ENCODE measurements at regions not wholly inside any gene's neighbourhood (a gene's known extent, or its start where the extent isn't known, plus 50 kb on each side); places are given as distances from the start of the nearest gene placed in this dataset.
"Not testable (repeated sequence)": the region's sequence is repeated elsewhere in the genome, so short reads cannot be mapped to it uniquely, and the experiment has no call there.

DNA sequence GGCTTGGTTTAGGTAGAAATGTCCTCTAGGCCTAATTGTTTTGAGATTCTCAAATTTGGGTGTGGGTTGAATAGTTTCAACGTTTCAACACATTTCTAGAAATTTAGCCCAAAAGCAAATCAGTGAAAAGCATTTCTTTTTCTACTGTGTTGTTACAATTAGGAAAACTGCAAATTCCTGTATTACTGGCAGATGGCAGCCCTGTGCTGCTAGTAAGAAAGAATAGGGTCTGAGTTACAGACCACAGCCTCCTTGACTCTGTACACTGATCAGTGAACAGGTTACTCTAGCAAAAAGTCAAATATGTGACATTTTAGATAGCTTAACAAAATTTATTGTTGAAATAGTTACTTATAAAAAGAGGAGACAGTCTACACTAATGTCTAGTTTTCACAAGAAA is 703.0 kb downstream of the JRKL start:
- ATAC-seq (replicated peaks), result no peak
- no peaks in the 10 kb centered on the region for H3K36me3 Mint-ChIP-seq (ENCODE audit: low read depth)
- no peak overlapping the region for H3K4me3 Mint-ChIP-seq
- H3K4me1 Mint-ChIP-seq, result no peaks in the 10 kb centered on the region
- no peaks in the 10 kb centered on the region for H3K27me3 Mint-ChIP-seq
- peaks cover 6% of the 10 kb centered on the region for H3K9me3 Mint-ChIP-seq
- H3K27ac Mint-ChIP-seq, result no peak overlapping the region

- not testable (repeated sequence) for H3K27ac Mint-ChIP-seq; H3K4me1 Mint-ChIP-seq; H3K4me3 Mint-ChIP-seq; H3K36me3 Mint-ChIP-seq (ENCODE audit: low read depth); ATAC-seq (replicated peaks); H3K27me3 Mint-ChIP-seq
- H3K9me3 Mint-ChIP-seq, result peaks cover 16% of the 10 kb centered on the region
Measured at GRCh38 chr11:97102180-97102579, 712.4 kb downstream of the JRKL start.

GRCh38 chr11:97107604-97108003 is 717.8 kb downstream of the JRKL start:
- Mint-ChIP-seq H3K4me1 (no peaks in the 10 kb centered on the region), H3K4me3 (no peak overlapping the region), H3K27me3 (no peaks in the 10 kb centered on the region), H3K27ac (no peak overlapping the region), H3K9me3 (peaks cover 12% of the 10 kb centered on the region), H3K36me3 (ENCODE audit: low read depth) (no peaks in the 10 kb centered on the region)
- ATAC-seq (replicated peaks), result no peak

GRCh38 chr11:97109078-97109477 is 719.3 kb downstream of the JRKL start:
- no peak for ATAC-seq (replicated peaks)
- Mint-ChIP-seq H3K4me1 (no peaks in the 10 kb centered on the region), H3K4me3 (no peak overlapping the region), H3K9me3 (peaks cover 4% of the 10 kb centered on the region), H3K27ac (no peak overlapping the region), H3K36me3 (ENCODE audit: low read depth) (no peaks in the 10 kb centered on the region), H3K27me3 (no peaks in the 10 kb centered on the region)

DNA sequence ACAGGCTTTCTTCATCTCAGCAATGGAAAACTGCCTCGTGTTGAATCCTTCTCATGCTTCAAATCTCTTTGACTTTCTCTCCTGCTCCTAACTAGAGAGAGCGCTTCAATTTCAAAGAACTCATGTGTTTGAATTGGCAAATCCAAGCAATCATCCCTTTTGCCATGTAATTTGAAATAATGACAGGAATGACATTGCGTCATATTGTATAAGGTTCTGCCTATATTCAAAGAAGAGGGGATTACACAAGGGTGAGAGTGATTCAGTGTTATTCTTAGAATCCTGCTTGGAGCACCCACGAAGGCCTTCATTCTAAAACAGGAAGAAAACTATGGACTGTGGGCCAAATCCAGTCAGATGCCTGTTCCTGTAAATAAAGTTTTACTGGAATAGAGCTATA is 720.6 kb downstream of the JRKL start:
- H3K27ac Mint-ChIP-seq, result no peak overlapping the region
- ATAC-seq (replicated peaks), result no peak
- no peaks in the 10 kb centered on the region for H3K27me3 Mint-ChIP-seq
- no peaks in the 10 kb centered on the region for H3K36me3 Mint-ChIP-seq (ENCODE audit: low read depth)
- H3K9me3 Mint-ChIP-seq, result peaks cover 4% of the 10 kb centered on the region
- H3K4me1 Mint-ChIP-seq, result no peaks in the 10 kb centered on the region
- no peak overlapping the region for H3K4me3 Mint-ChIP-seq

DNA sequence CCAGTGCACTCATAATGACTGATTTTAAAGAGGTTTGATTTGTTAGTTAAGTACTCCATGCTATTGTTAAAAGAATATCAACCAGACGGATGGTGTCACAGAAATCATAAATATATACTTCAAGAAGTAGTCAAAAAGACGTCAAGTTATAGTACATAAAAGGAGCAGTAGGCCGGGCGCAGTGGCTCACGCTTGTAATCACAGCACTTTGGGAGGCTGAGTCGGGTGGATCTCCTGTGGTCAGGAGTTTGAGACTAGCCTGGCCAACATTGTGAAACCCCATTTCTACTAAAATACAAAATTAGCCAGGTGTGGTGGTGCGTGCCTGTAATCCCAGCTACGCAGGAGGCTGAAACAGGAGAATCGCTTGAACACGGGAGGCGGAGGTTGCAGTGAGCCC is 721.7 kb downstream of the JRKL start:
- H3K27me3 Mint-ChIP-seq, result no peaks in the 10 kb centered on the region
- no peak for ATAC-seq (replicated peaks)
- H3K4me3 Mint-ChIP-seq, result no peak overlapping the region
- H3K9me3 Mint-ChIP-seq, result peaks cover 4% of the 10 kb centered on the region
- H3K36me3 Mint-ChIP-seq (ENCODE audit: low read depth), result no peaks in the 10 kb centered on the region
- no peaks in the 10 kb centered on the region for H3K4me1 Mint-ChIP-seq
- no peak overlapping the region for H3K27ac Mint-ChIP-seq

DNA sequence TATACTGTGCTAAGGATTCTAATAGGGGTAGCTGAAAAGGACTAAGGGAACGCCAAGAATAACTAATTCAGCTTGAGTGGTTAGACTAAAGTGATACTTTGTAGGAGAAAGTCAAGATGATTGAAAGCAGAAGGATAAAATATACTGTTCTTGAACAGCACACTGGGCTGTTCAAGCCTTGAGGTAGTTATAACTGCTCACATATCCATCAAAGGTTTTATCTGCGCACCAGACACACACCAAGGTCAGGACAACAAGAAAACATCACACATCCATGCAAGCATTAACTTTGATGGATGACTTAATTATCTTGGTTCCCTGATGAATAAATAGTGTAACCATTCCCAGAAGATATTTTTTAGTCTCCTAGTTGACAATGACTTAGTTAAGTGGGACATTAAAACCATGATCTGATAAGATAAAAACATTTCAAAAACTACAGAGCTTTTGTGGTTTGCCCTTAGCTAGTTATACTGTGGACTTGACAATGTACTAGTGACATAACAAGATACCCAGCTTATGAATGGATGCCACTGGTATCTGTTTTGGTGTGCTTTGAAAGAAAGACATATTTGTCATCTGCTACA is 728.9 kb downstream of the JRKL start:
- no peaks in the 10 kb centered on the region for H3K4me1 Mint-ChIP-seq
- no peaks in the 10 kb centered on the region for H3K36me3 Mint-ChIP-seq (ENCODE audit: low read depth)
- H3K4me3 Mint-ChIP-seq, result no peak overlapping the region
- H3K9me3 Mint-ChIP-seq, result no peaks in the 10 kb centered on the region
- H3K27ac Mint-ChIP-seq, result no peak overlapping the region
- no peaks in the 10 kb centered on the region for H3K27me3 Mint-ChIP-seq
- no peak for ATAC-seq (replicated peaks)

- Mint-ChIP-seq H3K4me1 (no peaks in the 10 kb centered on the region), H3K27me3 (no peaks in the 10 kb centered on the region), H3K4me3 (no peak overlapping the region), H3K27ac (no peak overlapping the region), H3K9me3 (peaks cover 9% of the 10 kb centered on the region), H3K36me3 (ENCODE audit: low read depth) (no peaks in the 10 kb centered on the region)
- no peak for ATAC-seq (replicated peaks)
Measured at GRCh38 chr11:97123237-97123636, 733.4 kb downstream of the JRKL start.

GRCh38 chr11:97136067-97136466 is 746.3 kb downstream of the JRKL start:
- Mint-ChIP-seq H3K4me1 (no peaks in the 10 kb centered on the region), H3K27ac (no peak overlapping the region), H3K9me3 (peaks cover 13% of the 10 kb centered on the region), H3K27me3 (no peaks in the 10 kb centered on the region), H3K4me3 (no peak overlapping the region), H3K36me3 (ENCODE audit: low read depth) (no peaks in the 10 kb centered on the region)
- no peak for ATAC-seq (replicated peaks)

- Mint-ChIP-seq H3K27me3 (no peaks in the 10 kb centered on the region), H3K9me3 (peaks cover 12% of the 10 kb centered on the region), H3K4me3 (no peak overlapping the region), H3K27ac (no peak overlapping the region), H3K4me1 (no peaks in the 10 kb centered on the region), H3K36me3 (ENCODE audit: low read depth) (no peaks in the 10 kb centered on the region)
- no peak for ATAC-seq (replicated peaks)
Measured at GRCh38 chr11:97140885-97141494, 751.2 kb downstream of the JRKL start.

DNA sequence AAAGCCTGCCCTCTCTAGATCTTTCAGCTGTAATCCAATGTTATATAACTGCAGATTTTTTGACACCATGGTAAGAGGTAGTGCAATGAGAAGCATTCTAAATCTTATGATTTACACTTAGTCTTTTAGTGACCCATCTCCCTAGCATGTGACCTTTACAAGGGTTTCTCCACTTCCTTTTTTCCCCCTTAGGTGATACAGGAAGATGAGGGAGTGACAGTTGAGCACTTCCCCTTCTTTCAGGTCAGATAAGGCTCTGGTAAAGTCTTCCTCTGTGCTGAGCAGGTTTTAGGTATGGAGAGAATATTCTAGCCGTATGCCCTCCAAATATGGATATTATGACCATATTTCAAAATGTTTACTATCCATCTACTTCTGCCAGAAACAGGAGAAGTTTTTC is 753.6 kb downstream of the JRKL start:
- no peak for ATAC-seq (replicated peaks)
- H3K36me3 Mint-ChIP-seq (ENCODE audit: low read depth), result no peaks in the 10 kb centered on the region
- H3K27me3 Mint-ChIP-seq, result no peaks in the 10 kb centered on the region
- no peak overlapping the region for H3K27ac Mint-ChIP-seq
- H3K9me3 Mint-ChIP-seq, result peaks cover 18% of the 10 kb centered on the region
- no peaks in the 10 kb centered on the region for H3K4me1 Mint-ChIP-seq
- H3K4me3 Mint-ChIP-seq, result no peak overlapping the region

GRCh38 chr11:97149741-97150140 is 759.9 kb downstream of the JRKL start:
- H3K4me1 Mint-ChIP-seq, result no peaks in the 10 kb centered on the region
- H3K4me3 Mint-ChIP-seq, result no peak overlapping the region
- H3K9me3 Mint-ChIP-seq, result peaks cover 18% of the 10 kb centered on the region
- H3K27ac Mint-ChIP-seq, result no peak overlapping the region
- no peaks in the 10 kb centered on the region for H3K36me3 Mint-ChIP-seq (ENCODE audit: low read depth)
- no peak for ATAC-seq (replicated peaks)
- H3K27me3 Mint-ChIP-seq, result no peaks in the 10 kb centered on the region

DNA sequence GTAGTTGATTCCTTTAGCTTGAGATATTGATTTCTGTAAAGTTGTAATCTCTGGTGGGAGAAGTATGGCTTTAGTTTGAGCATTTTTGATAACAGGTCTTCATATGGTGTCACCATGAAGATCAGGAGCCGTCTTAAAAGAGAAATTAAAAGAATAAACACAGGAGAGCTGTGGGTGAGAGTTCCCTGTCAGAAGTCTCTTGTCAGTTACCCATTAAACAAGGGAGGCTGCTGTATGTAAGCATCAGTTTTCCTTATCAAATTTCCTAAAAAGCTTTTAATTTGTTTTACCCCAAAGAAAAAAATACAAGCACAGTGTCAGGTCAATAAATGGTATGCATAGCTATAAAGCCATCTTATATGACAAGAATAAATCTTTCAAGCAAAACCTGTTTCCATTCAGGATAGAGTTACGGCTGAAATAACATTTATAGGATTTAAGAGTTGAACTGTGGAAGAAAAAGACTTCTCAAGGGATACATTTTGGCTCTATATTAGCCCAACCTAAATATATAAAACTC is 767.5 kb downstream of the JRKL start:
- H3K4me1 Mint-ChIP-seq, result no peaks in the 10 kb centered on the region
- H3K27ac Mint-ChIP-seq, result no peak overlapping the region
- H3K36me3 Mint-ChIP-seq (ENCODE audit: low read depth), result no peaks in the 10 kb centered on the region
- no peak overlapping the region for H3K4me3 Mint-ChIP-seq
- no peak for ATAC-seq (replicated peaks)
- peaks cover 7% of the 10 kb centered on the region for H3K9me3 Mint-ChIP-seq
- H3K27me3 Mint-ChIP-seq, result no peaks in the 10 kb centered on the region

DNA sequence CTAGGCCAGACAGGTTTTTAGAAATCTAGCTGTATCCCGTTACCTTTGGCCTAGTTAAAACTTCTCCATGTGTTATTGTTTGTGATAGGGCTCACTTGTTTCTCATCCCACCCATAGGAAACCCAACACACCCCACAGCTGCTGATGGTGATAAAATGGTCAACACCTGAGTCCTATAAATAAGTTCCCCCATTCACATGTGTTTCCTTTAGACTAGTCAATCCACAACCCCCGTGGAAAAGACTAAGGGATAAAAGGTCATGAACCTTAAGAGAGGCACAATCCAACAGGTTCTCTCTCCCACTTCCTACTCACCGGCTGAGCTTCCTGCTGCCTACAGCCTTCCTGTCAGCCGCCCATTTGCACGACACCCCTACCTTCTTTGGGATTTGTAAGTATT is 768.4 kb downstream of the JRKL start:
- no peaks in the 10 kb centered on the region for H3K36me3 Mint-ChIP-seq (ENCODE audit: low read depth)
- H3K27ac Mint-ChIP-seq, result no peak overlapping the region
- no peaks in the 10 kb centered on the region for H3K27me3 Mint-ChIP-seq
- H3K4me1 Mint-ChIP-seq, result no peaks in the 10 kb centered on the region
- H3K9me3 Mint-ChIP-seq, result peaks cover 7% of the 10 kb centered on the region
- no peak for ATAC-seq (replicated peaks)
- no peak overlapping the region for H3K4me3 Mint-ChIP-seq

GRCh38 chr11:97163631-97164191 is 773.9 kb downstream of the JRKL start:
- Mint-ChIP-seq H3K4me1 (no peaks in the 10 kb centered on the region), H3K4me3 (no peak overlapping the region), H3K27ac (no peak overlapping the region), H3K36me3 (ENCODE audit: low read depth) (no peaks in the 10 kb centered on the region), H3K27me3 (no peaks in the 10 kb centered on the region), H3K9me3 (peaks cover 7% of the 10 kb centered on the region)
- ATAC-seq (replicated peaks), result no peak
